ENCODE measurements at regions not wholly inside any gene's neighbourhood (a gene's known extent, or its start where the extent isn't known, plus 50 kb on each side); places are given as distances from the start of the nearest gene placed in this dataset.

DNA sequence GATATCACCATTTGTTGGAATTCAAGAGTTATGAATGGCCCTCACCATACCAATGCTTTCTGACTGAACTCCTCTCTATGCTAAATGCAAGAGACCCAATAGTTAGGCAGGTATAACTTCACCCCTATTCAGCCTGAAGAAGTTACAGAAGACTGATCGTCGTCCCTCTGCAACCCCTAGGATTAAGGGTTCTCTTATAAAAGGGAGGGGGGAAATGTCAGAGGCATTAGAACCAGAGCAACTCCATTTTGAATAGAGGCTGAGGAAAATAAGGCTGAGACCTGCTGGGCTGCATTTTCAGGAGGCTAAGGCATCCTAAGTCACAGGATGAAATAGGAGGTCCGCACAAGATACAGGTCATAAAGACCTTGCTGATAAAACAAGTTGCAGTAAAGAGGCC lies 494.3 kb downstream of the SPRY1 start:
- Histone ChIP-seq H3K4me3 (ENCODE audit: insufficient read depth, low read depth, low read length, poor library complexity, severe bottlenecking) (no peak overlapping the region), H3K27ac (ENCODE audit: insufficient read depth, low read length, poor library complexity, severe bottlenecking) (no peak overlapping the region), H3K9me3 (ENCODE audit: control insufficient read depth, low read length) (no peaks in the 10 kb centered on the region), H3K36me3 (ENCODE audit: control insufficient read depth, insufficient read depth, low read length) (no peaks in the 10 kb centered on the region), H3K27me3 (replicated peaks; ENCODE audit: control insufficient read depth, insufficient read depth, low read length, poor library complexity, severe bottlenecking) (no peaks in the 10 kb centered on the region), H3K4me1 (ENCODE audit: control insufficient read depth, insufficient read depth, low read length, poor library complexity, severe bottlenecking) (no peaks in the 10 kb centered on the region)
- no peak for DNase-seq

DNA sequence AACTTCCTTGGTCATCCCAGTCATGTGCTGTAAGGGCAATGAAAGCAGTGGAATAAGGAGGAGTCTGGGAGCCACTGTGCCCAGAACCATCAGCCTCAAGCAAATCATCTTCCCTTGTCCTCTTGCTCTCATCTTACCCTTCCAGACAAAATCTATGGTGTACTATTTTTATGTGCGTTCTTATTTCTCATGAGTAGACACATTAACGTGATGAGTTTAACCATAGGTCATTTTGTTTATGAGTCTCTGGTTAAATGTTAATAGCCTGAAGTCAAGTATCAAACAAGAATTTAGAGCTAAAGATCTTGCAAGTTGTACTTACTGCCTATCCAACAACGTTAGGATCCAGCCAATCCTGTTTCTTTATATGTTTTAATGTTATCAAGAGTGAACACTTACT lies 495.3 kb downstream of the SPRY1 start:
- Histone ChIP-seq H3K4me1 (ENCODE audit: control insufficient read depth, insufficient read depth, low read length, poor library complexity, severe bottlenecking) (no peaks in the 10 kb centered on the region), H3K4me3 (ENCODE audit: insufficient read depth, low read depth, low read length, poor library complexity, severe bottlenecking) (no peak overlapping the region), H3K9me3 (ENCODE audit: control insufficient read depth, low read length) (no peaks in the 10 kb centered on the region), H3K27me3 (replicated peaks; ENCODE audit: control insufficient read depth, insufficient read depth, low read length, poor library complexity, severe bottlenecking) (no peaks in the 10 kb centered on the region), H3K27ac (ENCODE audit: insufficient read depth, low read length, poor library complexity, severe bottlenecking) (no peak overlapping the region), H3K36me3 (ENCODE audit: control insufficient read depth, insufficient read depth, low read length) (no peaks in the 10 kb centered on the region)
- no peak for DNase-seq

DNA sequence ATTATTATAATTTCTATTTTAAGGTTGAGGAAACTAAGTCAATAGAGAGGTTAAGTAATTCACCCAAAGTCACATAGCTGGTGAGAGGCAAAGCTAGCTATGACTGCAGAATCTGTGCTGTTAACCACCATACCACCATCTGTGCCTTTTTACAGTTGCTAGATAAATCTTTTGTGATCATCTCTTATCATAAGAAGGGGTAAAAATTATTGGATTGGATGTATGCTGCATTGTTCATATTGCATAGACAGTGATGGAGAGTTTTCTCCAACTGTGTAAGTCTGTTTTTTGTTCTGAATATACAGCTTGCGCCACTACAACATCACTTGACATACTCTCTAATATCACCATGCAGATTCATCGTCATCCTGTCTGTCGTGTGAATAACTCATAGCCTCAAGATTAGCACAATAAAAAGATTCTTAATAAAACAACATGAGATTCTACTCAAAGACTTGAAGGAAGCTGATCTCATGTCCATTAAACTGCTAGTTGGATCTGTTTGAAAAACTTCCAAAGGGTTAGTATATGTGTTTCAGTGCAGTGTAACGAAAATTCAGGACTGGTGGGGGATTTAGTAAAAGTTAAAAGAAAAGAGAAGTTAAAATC lies 495.9 kb downstream of the SPRY1 start:
- Histone ChIP-seq H3K27ac (ENCODE audit: insufficient read depth, low read length, poor library complexity, severe bottlenecking) (no peak overlapping the region), H3K9me3 (ENCODE audit: control insufficient read depth, low read length) (no peaks in the 10 kb centered on the region), H3K4me3 (ENCODE audit: insufficient read depth, low read depth, low read length, poor library complexity, severe bottlenecking) (no peak overlapping the region), H3K36me3 (ENCODE audit: control insufficient read depth, insufficient read depth, low read length) (no peaks in the 10 kb centered on the region), H3K4me1 (ENCODE audit: control insufficient read depth, insufficient read depth, low read length, poor library complexity, severe bottlenecking) (no peaks in the 10 kb centered on the region), H3K27me3 (replicated peaks; ENCODE audit: control insufficient read depth, insufficient read depth, low read length, poor library complexity, severe bottlenecking) (no peaks in the 10 kb centered on the region)
- no peak for DNase-seq

DNA sequence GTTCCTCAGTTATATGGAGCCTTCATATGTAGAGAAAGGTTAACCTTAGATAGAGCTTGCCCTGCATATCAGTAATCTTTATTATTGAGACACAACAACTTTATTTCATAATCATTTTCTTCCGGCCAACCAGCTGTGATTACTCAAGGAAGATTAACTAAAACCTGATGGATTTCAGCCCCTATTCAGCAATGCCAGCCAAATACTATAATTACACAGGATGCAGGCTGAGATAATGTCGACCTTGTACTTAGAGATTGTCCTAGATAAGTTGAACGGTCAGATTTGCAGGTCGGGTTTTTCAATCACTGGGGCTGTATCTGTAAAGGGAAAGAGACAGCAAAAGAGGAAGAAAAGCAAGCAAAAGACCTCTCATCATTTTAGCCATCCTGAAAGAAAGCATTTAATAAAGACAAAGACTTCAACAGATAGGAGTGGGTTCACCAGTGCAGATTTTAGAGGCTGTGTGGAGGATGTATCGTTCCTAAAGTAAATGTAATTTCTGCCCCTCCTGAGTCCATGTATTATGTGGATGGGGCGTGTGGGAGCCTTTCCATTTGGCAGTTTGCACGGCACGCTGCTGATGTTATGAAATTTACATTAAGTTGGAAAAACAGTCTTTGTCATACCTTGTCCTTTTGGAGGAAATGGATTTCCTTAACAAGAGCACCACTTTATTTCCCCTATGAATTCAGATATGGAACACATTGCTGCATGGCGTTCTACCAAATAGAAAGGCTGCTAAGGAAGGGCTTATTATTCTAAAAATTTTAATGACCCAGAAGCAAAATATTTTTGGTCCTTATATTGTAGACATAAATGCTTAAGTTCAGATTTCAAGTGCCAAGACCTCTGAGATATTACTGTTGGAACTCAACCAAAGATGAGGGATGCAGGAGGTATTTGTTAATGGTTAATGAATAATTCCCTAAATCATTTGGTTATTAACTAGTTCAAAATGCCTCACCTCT lies 496.7 kb downstream of the SPRY1 start:
- Histone ChIP-seq H3K36me3 (ENCODE audit: control insufficient read depth, insufficient read depth, low read length) (no peaks in the 10 kb centered on the region), H3K9me3 (ENCODE audit: control insufficient read depth, low read length) (no peaks in the 10 kb centered on the region), H3K27me3 (replicated peaks; ENCODE audit: control insufficient read depth, insufficient read depth, low read length, poor library complexity, severe bottlenecking) (no peaks in the 10 kb centered on the region), H3K4me3 (ENCODE audit: insufficient read depth, low read depth, low read length, poor library complexity, severe bottlenecking) (no peak overlapping the region), H3K4me1 (ENCODE audit: control insufficient read depth, insufficient read depth, low read length, poor library complexity, severe bottlenecking) (no peaks in the 10 kb centered on the region), H3K27ac (ENCODE audit: insufficient read depth, low read length, poor library complexity, severe bottlenecking) (no peak overlapping the region)
- no peak for DNase-seq

DNA sequence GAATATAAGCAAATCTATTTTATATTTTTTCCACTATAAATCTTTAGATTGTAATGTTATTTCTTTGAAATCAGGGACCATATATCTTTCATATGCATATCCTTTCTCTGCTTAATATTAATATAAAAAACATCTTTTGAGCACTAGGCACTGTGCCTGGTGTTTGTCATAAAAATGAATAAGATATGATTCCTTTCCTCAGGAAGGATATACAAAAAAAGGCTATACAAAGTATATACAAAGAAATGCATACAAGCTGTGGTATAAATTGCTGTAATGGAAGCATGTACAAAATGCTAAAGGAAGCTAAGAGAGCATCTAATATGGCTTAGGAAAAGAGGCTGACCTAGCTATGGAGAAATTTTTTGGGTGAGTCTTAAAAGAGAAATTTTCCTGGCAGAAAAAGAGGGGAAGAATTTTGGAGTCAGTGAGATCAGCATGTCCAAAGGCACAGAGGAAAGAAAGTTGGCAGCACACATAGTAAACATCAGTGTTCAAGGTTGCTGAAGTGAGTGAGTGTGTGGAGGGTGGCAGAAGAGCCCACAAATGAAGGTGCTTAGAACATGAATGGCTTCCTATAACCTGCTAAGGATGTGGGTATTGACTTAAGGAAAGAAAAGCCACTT lies 500.0 kb downstream of the SPRY1 start:
- no peaks in the 10 kb centered on the region for H3K36me3 ChIP-seq (ENCODE audit: control insufficient read depth, insufficient read depth, low read length)
- H3K27ac ChIP-seq (ENCODE audit: insufficient read depth, low read length, poor library complexity, severe bottlenecking) = no peak overlapping the region

DNA sequence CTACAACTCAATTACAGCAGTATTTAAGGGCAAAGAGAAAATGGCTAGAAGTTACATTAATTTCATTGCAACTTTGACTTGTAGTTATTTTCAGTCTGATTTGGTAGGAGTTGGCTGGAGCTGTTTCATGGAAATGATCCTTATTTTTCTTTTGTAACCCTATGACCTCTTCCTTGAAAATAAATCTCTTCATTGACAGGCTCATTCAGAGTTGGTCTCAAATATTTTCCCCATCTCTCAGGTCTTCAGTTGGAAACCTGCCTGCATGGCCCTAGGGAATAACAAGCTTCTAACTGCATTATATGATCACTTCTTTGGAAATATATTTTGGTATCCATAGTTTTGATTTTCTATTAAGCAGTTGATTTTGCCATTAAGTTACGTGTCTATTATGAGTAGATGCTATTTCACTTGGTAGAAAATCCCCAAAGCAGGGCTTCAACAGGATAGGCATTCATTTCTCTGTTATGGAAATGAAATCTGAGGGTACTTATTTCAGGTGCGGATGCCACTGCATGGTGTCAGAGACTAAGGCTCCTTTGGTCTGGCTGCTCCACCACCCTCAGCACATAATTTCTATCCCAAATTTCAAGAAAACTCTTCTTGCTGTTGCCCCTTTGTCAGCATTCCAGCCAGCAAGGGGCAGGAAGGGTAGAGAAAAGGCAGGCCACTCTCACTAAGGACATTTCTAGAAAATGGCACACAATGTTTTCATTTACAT lies 502.5 kb downstream of the SPRY1 start:
- no peak for DNase-seq
- H3K27ac ChIP-seq (ENCODE audit: insufficient read depth, low read length, poor library complexity, severe bottlenecking) = no peak overlapping the region
- no peaks in the 10 kb centered on the region for H3K36me3 ChIP-seq (ENCODE audit: control insufficient read depth, insufficient read depth, low read length)
- no peak overlapping the region for H3K4me3 ChIP-seq (ENCODE audit: insufficient read depth, low read depth, low read length, poor library complexity, severe bottlenecking)
- H3K9me3 ChIP-seq (ENCODE audit: control insufficient read depth, low read length) = no peaks in the 10 kb centered on the region
- no peaks in the 10 kb centered on the region for H3K27me3 ChIP-seq (replicated peaks; ENCODE audit: control insufficient read depth, insufficient read depth, low read length, poor library complexity, severe bottlenecking)
- no peaks in the 10 kb centered on the region for H3K4me1 ChIP-seq (ENCODE audit: control insufficient read depth, insufficient read depth, low read length, poor library complexity, severe bottlenecking)

More for the DNA sequence above, 500.0 kb downstream of the SPRY1 start:
- Histone ChIP-seq H3K4me1 (ENCODE audit: control insufficient read depth, insufficient read depth, low read length, poor library complexity, severe bottlenecking) (no peaks in the 10 kb centered on the region), H3K9me3 (ENCODE audit: control insufficient read depth, low read length) (no peaks in the 10 kb centered on the region), H3K4me3 (ENCODE audit: insufficient read depth, low read depth, low read length, poor library complexity, severe bottlenecking) (no peak overlapping the region), H3K27me3 (replicated peaks; ENCODE audit: control insufficient read depth, insufficient read depth, low read length, poor library complexity, severe bottlenecking) (no peaks in the 10 kb centered on the region)
- DNase-seq = no peak

DNA sequence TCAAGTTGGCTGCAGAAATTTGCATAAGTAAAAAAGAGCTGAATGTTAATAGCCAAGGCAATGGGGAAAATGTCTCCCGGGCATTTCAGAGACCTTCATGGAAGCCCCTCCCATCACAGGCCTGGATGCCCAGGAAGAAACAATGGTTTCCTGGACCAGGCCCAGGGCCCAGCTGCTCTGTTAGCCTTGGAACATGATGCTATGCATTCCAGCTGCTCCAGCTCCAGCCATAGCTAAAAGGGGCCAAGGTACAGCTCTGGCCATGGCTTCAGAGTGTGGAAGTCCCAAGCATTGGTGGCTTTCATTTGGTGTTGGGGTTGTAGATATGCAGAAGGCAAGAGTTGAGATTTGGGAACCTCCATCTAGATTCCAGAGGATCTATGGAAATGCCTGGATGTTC lies 508.3 kb downstream of the SPRY1 start:
- no peak overlapping the region for H3K4me3 ChIP-seq (ENCODE audit: insufficient read depth, low read depth, low read length, poor library complexity, severe bottlenecking)
- no peaks in the 10 kb centered on the region for H3K27me3 ChIP-seq (replicated peaks; ENCODE audit: control insufficient read depth, insufficient read depth, low read length, poor library complexity, severe bottlenecking)
- H3K36me3 ChIP-seq (ENCODE audit: control insufficient read depth, insufficient read depth, low read length) = no peaks in the 10 kb centered on the region
- no peak for DNase-seq
- no peaks in the 10 kb centered on the region for H3K4me1 ChIP-seq (ENCODE audit: control insufficient read depth, insufficient read depth, low read length, poor library complexity, severe bottlenecking)
- H3K9me3 ChIP-seq (ENCODE audit: control insufficient read depth, low read length) = no peaks in the 10 kb centered on the region
- H3K27ac ChIP-seq (ENCODE audit: insufficient read depth, low read length, poor library complexity, severe bottlenecking) = no peak overlapping the region

DNA sequence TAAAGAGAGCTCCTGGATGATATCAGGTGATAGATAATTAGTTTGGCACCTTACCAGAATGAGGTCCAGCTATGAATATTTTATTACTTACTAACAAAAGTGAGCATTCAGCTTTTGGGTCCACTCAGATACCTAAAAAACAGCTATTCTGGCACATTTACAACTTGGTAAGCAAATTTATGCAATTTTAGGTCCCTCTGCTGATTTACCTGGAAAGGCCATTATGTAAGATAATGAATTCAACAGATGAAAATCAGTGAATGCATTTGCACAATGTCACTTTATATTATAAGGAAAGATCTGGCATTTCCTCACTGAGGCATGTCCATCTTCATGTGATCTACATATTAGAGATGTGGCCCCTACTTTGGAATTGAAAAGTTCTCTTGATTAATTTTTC lies 517.0 kb downstream of the SPRY1 start:
- Histone ChIP-seq H3K4me1 (ENCODE audit: control insufficient read depth, insufficient read depth, low read length, poor library complexity, severe bottlenecking) (no peaks in the 10 kb centered on the region), H3K9me3 (ENCODE audit: control insufficient read depth, low read length) (no peaks in the 10 kb centered on the region), H3K27ac (ENCODE audit: insufficient read depth, low read length, poor library complexity, severe bottlenecking) (no peak overlapping the region), H3K4me3 (ENCODE audit: insufficient read depth, low read depth, low read length, poor library complexity, severe bottlenecking) (no peak overlapping the region), H3K27me3 (replicated peaks; ENCODE audit: control insufficient read depth, insufficient read depth, low read length, poor library complexity, severe bottlenecking) (no peaks in the 10 kb centered on the region), H3K36me3 (ENCODE audit: control insufficient read depth, insufficient read depth, low read length) (no peaks in the 10 kb centered on the region)
- DNase-seq = no peak

DNA sequence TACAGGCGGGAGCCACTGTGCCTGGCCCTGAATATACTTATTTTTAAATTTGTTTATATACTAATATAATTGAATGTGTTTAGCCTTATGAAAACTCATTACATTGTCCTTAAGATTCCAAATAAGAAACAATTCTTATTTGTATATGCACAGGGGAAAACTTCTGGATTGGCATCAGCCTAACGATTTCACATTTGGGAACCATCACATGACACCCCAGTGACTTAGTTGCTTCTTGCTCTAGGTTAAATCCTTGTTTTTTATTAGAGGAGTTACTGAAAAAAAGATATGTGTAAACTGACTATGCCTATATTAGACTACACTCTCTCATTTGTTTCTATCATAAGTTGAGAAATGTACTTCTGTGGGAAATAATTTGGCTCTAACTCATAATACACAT lies 520.2 kb downstream of the SPRY1 start:
- DNase-seq = no peak
- H3K4me3 ChIP-seq (ENCODE audit: insufficient read depth, low read depth, low read length, poor library complexity, severe bottlenecking) = no peak overlapping the region
- no peaks in the 10 kb centered on the region for H3K9me3 ChIP-seq (ENCODE audit: control insufficient read depth, low read length)
- no peaks in the 10 kb centered on the region for H3K36me3 ChIP-seq (ENCODE audit: control insufficient read depth, insufficient read depth, low read length)
- no peaks in the 10 kb centered on the region for H3K27me3 ChIP-seq (replicated peaks; ENCODE audit: control insufficient read depth, insufficient read depth, low read length, poor library complexity, severe bottlenecking)
- no peak overlapping the region for H3K27ac ChIP-seq (ENCODE audit: insufficient read depth, low read length, poor library complexity, severe bottlenecking)
- H3K4me1 ChIP-seq (ENCODE audit: control insufficient read depth, insufficient read depth, low read length, poor library complexity, severe bottlenecking) = no peaks in the 10 kb centered on the region

Data from effector memory CD4-positive, alpha-beta T cell (primary cell).